NB4 (cell line): ENCODE measurements at regions not wholly inside any gene's neighbourhood (a gene's known extent, or its start where the extent isn't known, plus 50 kb on each side); places are given as distances from the start of the nearest gene placed in this dataset.

Experiments used
- DNase-seq: peaks from one replicate; pipeline ENCODE4 v3.0.0; 2010; ENCODE audit warnings: low read depth
- H3K4me3 ChIP-seq: one replicate; pipeline ENCODE4 v1.5.1; 2011; ENCODE audit warnings: mild to moderate bottlenecking, low read depth, low read length, moderate library complexity
- CTCF ChIP-seq: IDR thresholded peaks from one replicate; pipeline ENCODE4 v1.5.1; 2012; ENCODE audit warnings: low read depth, low read length
- MAX ChIP-seq: IDR thresholded peaks from 2 replicates; pipeline ENCODE4 v1.6.1; 2011; ENCODE audit warnings: low read depth, low read length
- MYC ChIP-seq: IDR thresholded peaks from 2 replicates; pipeline ENCODE4 v1.6.1; 2011; ENCODE audit warnings: low read depth, low read length
- POLR2A ChIP-seq: IDR thresholded peaks from 2 replicates; pipeline ENCODE4 v1.6.1; 2011; ENCODE audit warnings: mild to moderate bottlenecking; ENCODE audit not compliant: insufficient read length; ENCODE audit errors: extremely low read depth

DNA sequence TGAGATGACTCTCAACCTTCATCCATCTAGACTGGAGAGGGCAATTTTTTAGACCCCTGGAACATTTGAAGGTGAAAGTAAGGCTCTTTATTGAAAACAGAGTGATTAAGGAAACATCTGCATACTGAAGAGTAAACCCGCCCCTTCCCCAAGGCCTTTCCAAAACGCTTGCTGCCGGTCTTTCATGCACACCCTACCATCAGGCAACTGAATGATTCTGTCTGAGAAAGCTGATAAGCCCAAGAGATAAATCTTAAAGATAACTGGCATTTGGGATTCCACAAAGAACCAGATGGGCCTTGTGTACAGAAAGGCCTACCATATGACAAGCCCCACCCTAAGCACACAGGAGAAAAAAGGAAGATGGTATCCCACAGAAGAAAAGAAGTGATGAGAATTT, 54.4 kb upstream of the PIK3R1 start:
- TF ChIP-seq CTCF (no peak), MAX (no peak), POLR2A (no peak), MYC (no peak)
- no peak overlapping the region for H3K4me3 ChIP-seq
- DNase-seq = no peak

GRCh38 chr5:68159224-68159951, 56.2 kb upstream of the PIK3R1 start:
- H3K4me3 ChIP-seq = no peak overlapping the region
- TF ChIP-seq POLR2A = no peak
- TF ChIP-seq MYC = no peak
- TF ChIP-seq MAX = no peak
- no peak for TF ChIP-seq CTCF
- DNase-seq = no peak

DNA sequence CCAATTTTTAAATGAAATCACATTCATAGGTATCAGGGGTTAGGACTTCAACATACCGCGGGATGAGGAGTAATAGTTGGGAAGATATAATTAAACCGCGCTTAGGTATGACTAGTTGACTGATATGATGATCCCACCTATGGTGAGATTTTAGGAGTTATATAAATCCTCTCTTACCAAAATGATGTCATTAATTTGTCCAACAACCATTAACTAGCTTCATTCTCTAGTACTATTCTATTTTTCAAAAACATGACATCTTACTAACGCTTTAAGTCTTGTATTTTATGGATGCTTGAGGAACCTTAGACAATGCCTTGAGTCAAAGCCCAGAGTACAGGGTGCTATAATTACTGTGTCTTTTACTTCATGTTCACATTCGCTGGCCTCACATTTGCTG, 59.6 kb upstream of the PIK3R1 start:
- no peak for DNase-seq
- no peak overlapping the region for H3K4me3 ChIP-seq
- TF ChIP-seq MYC (no peak), POLR2A (no peak), MAX (no peak)

GRCh38 chr5:68154119-68154857, 61.3 kb upstream of the PIK3R1 start:
- no peak overlapping the region for H3K4me3 ChIP-seq
- TF ChIP-seq CTCF (no peak), POLR2A (no peak), MYC (no peak), MAX (no peak)
- no peak for DNase-seq

GRCh38 chr5:68151812-68152211, 63.7 kb upstream of the PIK3R1 start:
- H3K4me3 ChIP-seq = no peak overlapping the region
- TF ChIP-seq POLR2A = no peak
- TF ChIP-seq MAX = no peak
- no peak for TF ChIP-seq MYC
- TF ChIP-seq CTCF = no peak
- DNase-seq = no peak

DNA sequence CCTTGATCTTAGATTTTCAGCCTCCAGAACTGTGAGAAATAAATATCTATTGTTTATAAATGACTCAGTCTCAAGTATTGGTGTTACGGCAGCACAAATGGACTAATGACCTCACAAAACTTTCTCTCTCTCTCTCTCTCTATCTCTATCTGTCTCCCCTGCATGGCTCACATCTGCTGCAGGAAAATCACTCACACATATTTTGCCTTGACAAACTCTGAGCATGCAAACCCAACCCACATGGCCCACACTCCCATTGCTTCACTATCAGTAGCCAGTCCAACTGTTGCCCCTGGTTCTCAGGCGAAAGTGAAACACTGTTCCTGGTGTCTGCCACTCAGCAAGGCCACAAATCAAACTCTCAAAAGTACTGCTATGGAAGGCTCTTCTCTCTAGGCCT, 66.4 kb upstream of the PIK3R1 start:
- TF ChIP-seq MYC = no peak
- no peak for TF ChIP-seq POLR2A
- no peak for TF ChIP-seq MAX
- no peak for TF ChIP-seq CTCF
- no peak overlapping the region for H3K4me3 ChIP-seq
- no peak for DNase-seq
